ENCODE measurements at regions not wholly inside any gene's neighbourhood (a gene's known extent, or its start where the extent isn't known, plus 50 kb on each side); places are given as distances from the start of the nearest gene placed in this dataset.

DNA sequence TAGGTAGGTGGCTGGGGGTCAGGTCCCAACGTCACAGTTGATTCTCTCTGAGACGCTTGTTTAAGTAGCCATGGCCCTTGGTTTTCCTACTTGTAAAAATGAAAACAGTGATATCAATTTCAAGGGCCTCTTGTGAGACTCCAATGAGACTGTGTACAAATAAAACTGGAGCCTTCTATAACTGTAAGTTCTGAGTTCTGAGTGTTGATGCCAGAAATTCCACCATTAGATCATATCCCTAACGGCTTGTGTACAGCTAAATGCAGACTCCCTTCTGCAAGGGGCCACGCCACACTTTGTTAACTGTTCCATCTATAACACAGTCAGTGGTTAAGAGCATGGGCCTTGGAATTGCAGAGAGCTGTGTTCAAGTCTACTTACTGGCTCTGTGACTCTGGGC is 267.3 kb downstream of the TLE3 start:
- TF ChIP-seq SIN3A (IDR thresholded peaks at IDR 0.05; ENCODE audit: borderline replicate concordance, low read depth, low read length) = no peak
- TF ChIP-seq CTCF (IDR thresholded peaks at IDR 0.05) = no peak

Data from SK-N-SH (cell line).